HS-5 (cell line): ENCODE measurements at regions not wholly inside any gene's neighbourhood (a gene's known extent, or its start where the extent isn't known, plus 50 kb on each side); places are given as distances from the start of the nearest gene placed in this dataset.
"Not testable (repeated sequence)": the region's sequence is repeated elsewhere in the genome, so short reads cannot be mapped to it uniquely, and the experiment has no call there.

Experiments
- DNase-seq: peaks from one replicate; pipeline ENCODE4 v3.0.0-alpha.2; 2012; ENCODE audit warnings: low read depth

GRCh38 chr7:132030086-132030568 is 473.7 kb upstream of the PODXL start:
- no peak for DNase-seq

DNA sequence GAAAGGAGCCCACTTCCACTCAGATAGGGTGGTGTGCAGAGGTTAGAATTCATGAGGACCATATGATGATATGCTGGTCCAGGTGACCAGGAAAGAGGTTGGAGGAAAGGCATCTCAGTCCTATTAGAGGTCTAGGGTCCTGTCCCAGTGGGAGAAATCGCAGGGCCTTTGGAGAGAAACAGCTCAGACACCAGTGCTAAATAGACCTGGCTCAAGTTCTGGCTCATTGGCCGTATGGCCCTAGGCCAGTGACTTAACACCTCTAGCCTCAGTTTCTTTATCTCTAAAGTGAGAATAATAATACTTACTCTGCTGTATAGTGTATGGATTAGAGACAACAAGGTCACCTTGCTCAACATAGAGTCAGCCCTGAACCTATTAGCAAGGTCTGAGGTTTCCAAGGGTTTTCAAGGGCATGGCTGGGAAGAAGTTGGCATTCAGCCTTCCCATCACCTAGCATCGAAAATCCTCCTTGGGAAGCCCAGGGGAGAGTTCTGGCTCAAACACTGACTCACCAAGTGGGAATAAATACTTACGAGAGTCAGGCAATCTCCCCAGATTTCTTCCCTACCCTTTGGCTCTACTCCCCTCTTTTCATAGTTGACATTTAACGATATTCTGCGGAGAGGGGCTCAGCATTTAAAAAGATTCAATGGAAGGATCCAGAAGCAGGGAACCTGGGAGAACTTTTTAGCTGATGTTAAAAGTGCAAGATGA is 473.1 kb upstream of the PODXL start:
- no peak for DNase-seq

- DNase-seq, result no peak
Observed at GRCh38 chr7:132028144-132028920, 471.9 kb upstream of the PODXL start.

DNA sequence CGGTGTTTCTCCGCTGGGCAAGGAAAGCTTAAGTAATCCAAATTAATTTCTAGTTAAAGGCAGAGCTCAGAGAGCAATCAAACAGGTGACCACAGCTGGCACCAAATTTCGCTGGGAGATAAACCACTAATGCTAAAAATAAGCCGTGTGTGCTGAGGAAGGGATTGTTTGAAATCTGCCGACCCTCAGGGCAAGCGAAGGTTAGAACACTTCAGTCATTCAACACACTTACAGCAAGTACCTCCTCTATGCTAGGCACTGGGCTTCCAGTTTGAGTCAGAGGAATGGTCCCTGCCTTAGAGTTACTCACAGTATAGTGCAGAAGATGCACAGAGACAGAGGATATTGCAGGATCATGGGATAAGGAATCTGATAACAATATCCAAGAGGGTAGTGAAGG is 467.9 kb upstream of the PODXL start:
- DNase-seq, result no peak

DNA sequence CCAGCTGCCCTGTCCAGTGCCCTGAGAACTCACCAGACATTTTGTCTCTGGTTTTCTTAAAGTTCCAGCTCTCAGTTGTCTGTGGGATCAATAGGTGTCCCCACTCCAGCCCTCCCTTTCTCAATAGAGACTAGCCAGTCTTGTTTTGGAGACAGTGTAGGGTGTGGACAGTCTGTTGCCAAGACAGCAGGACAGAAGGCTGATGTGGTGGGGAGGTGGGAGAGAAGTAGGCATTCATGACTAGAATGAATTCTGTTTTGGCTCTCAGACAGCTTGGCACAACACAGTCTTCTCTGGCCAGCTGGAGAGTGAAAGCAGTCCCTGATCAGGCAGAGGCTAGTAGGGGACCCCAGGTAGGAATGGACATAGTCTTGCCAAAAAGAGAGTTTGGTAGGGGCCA is 467.0 kb upstream of the PODXL start:
- DNase-seq, result no peak

- no peak for DNase-seq
Observed at GRCh38 chr7:132022188-132022587, 465.8 kb upstream of the PODXL start.

GRCh38 chr7:132019703-132020102 is 463.3 kb upstream of the PODXL start:
- no peak for DNase-seq

DNA sequence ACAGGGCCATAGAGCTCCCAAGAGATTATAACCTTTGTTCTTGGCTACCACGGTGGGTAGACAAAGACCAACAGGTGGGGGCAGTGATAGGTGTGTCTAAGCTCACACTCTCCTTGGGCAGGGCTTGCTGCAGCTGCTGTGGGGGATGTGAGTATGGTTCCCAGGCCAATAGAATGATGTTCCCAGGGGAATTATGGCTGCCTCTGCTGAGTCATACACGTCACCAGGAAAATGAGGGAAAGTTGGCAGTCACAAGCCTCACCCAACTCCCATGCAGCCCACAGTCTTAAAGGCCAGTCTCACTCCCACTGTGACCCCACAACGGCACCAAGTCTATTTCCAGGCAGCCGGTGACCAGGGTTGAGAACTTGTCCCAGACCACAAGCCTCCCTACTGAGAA is 453.4 kb upstream of the PODXL start:
- DNase-seq, result no peak

DNA sequence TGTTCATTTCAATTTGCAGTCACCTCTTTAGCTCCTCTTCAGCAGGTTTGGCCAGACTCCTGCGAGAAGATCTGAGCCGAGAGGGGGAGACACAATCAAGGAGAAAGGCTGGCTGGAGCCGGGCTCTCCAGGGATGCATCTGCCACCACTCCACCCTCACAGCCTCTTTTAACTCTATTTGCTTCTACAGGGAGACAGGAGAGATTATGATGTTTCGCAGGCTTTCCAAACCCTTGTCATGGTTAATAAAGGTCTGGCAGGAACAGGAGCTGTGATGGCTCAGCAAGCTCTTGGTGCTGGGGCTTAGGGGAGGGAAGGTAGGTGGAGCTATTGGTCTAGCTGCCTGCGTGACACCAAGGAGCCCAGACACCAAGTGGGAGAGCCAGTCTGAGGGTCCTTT is 448.1 kb upstream of the PODXL start:
- no peak for DNase-seq

GRCh38 chr7:132002343-132002968 is 446.0 kb upstream of the PODXL start:
- no peak for DNase-seq

GRCh38 chr7:132001146-132001545 is 444.7 kb upstream of the PODXL start:
- no peak for DNase-seq

DNA sequence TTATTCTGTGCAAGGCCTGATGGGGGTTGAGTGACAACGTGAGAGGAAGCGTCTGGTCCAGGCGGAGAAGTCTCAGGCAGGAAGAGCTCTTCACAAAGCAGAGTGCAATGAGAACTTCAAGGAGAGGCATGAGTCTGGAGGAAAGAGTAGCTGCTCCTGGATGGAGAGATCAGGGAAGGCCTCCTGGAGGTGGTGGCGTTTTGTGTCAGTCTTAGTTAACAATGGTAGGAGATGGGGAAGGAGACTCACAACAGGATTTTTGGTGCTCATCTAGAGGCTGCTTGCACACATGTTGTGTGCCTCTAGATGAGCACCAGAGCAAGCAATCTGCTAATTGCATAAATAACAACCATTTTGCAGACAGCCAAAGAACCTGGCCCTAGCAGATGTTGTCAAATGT is 442.8 kb upstream of the PODXL start:
- no peak for DNase-seq

DNA sequence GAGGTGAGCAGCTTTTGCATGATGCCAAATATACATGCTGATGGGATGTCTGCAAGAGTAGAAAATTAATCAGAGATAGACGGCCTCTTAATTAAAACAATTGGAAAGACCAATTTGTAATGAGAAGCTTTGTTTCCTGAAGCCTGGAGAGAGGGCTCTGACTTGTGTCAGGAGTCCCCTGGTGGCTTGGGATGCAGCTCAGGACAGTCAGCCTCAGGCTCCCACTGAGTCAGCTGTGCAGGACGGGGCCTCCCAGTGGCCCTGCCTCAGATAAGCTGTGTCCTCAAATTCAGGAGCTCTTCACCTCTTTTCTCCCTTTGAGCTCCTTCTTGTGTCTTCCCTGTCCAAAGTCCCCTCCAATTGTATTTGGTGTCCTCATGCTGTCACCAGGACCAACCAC is 438.9 kb upstream of the PODXL start:
- DNase-seq, result no peak

DNA sequence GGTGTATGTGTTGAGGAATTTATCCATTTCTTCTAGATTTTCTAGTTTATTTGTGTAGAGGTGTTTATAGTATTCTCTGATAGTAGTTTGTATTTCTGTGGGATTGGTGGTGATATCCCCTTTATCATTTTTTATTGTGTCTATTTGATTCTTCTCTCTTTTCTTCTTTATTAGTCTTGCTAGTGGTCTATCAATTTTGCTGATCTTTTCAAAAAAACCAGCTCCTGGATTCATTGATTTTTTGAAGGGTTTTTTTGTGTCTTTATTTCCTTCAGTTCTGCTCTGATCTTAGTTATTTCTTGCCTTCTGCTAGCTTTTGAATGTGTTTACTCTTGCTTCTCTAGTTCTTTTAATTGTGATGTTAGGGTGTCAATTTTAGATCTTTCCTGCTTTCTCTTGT is 424.6 kb upstream of the PODXL start:
- DNase-seq, result not testable (repeated sequence)

GRCh38 chr7:131978118-131978517 is 421.7 kb upstream of the PODXL start:
- DNase-seq, result not testable (repeated sequence)

DNA sequence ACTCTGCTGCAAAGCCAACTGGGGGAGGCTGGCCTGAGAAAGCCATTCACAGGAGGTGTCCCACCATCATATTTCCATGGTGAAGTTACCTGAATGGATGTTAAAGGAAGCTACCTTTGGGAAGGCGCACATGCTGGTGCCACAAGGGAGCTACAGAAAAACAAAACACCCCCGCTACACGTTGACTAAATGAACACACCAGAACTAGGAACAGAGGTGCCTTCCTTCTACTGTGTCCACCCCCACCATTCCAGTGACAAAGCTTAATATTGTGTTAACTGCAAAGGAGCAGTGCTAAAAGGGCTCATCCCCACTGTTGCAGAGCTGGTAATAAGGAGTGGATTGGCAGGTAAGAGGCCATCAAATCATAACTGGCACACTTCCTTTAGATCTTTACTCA is 420.0 kb upstream of the PODXL start:
- no peak for DNase-seq

DNA sequence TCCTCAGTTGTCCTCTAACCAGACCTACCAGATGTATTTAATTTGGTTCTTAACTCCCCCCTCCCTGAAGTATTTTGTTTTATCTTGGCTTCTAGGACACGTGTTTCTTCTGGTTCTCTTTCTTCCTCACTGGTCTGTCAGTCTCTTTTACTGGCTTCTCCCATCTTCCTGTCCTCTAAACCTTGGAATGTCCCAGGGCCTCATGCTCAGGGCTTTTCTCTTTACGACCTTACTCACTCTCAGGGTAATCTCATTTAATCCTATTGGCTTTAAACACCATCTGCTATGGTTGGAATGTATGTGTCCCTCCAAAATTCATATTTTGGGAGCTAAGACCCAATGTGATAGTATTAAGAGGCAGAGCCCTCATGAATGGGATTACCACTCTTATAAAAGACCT is 418.2 kb upstream of the PODXL start:
- DNase-seq, result no peak

DNA sequence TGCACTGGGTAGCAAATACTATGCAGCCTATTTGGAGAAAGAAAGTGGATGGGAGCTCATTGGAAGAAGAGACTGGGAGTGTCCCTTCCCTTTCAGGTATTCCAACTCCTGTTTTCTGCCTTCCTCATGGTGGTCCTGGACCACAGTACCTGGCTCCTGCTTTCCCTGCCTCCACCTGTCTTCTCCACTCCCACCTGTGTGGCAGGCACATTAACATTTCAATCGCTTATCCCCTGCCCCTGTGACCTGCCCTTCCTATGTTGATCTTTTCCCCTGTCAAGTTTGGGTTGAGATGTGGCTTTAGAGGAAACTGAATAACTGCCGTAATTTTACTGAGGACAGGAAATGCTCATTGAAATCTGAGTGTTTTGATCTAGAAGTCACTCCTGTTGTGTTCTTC is 415.8 kb upstream of the PODXL start:
- no peak for DNase-seq

DNA sequence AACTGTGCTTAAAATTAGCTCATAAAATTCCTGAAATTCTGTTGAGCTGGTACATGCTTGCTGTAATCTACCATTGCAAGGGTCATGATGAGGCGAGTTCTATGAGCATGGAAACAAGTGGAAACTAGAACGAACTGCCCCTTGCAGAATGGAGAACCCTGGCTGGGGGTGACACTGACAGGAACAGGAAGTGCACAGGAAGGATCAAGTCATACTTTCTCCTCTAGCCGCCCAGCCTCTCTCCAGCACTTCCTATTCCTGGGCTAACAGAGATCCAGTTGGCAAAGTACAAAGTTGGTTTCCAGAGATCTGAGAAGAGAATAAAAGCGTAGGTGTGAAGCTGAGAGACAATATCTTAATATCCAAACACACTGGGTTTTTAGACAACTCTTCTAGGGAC is 414.2 kb upstream of the PODXL start:
- DNase-seq, result no peak

DNA sequence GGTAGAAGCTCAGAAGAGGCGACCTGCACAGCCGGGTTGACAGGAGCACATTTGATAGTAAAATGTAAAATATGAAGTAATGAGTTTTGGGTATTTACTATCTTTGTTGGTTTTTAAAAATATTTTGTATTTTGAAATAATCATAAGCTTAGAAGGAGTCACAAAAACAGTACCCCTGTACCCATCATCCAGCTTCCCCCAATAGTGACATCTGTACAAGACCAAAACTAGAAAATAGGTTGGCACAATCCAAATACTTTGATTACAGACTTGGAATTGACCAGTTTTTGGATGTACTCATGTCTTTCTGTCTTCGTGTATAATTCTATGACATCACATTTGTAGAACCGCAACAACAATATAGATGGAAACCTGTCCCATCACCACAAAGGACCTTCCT is 413.1 kb upstream of the PODXL start:
- no peak for DNase-seq

- DNase-seq, result no peak
Observed at GRCh38 chr7:131967216-131967730, 410.8 kb upstream of the PODXL start.

DNA sequence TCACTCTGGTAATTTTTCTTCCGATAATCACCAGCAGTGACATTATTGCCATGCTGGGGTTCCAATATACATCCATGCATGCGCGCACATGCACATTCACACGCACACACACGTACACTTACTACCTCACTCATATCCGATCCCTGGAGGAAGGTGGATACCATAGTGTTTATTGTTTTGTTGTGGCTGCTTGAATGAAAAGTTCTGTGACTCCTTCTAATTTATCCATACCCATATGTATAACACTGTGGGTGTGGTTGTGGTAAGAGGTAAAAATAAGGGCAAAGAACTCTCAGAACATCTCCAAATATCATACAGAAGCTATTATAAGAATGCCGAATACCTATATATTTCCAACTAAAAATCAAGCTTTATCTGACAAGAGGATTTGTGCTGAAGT is 407.8 kb upstream of the PODXL start:
- DNase-seq, result no peak
